ENCODE measurements at regions not wholly inside any gene's neighbourhood (a gene's known extent, or its start where the extent isn't known, plus 50 kb on each side); places are given as distances from the start of the nearest gene placed in this dataset.
A peak's percentile ranks its signal among the peaks of the same experiment; 100 is the strongest.
"Not testable (repeated sequence)": the region's sequence is repeated elsewhere in the genome, so short reads cannot be mapped to it uniquely, and the experiment has no call there.

DNA sequence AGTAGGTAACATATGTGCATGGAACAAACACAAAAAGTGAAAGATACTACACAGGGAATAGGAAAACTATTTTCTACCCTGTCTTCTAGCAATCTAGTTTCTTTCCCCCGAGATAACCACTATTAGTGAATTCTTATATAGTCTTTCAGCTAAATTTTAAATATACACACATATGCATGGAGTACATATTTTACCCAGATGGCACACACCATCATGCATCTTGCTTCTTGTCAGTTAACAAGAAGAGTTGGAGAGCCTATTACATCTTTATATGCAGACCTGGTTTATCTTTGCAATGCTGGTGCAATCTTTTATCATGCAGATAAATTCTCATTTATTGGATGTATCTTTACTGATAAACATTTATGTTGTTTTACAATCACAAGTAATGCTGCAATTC, 100.4 kb downstream of the OTOR start:
- ATAC-seq = no peak
- no peak for DNase-seq
- intact Hi-C loops (cut with DNase I, micrococcal nuclease) = no loop called here

DNA sequence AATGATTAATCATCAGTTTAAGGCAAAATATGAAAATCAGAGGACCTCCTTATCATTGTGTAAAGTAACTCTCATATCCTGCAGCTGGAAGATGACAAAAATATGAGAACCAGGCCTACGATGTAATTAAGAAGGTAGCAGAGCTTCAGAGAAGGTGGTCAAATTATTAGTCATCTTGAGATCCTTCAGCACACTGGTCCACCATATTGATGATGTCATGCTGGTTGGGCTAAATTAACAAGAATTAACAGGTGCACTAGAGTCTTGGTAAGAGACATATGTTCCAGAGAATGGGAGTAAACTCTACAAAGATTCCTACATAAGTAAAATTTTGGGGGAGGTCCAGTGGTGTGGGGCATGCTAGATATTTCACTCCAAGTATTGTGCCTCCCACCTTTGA, 112.8 kb downstream of the OTOR start:
- ATAC-seq (no peak), DNase-seq (no peak)
- intact Hi-C loops (cut with DNase I, micrococcal nuclease) = no loop called here

DNA sequence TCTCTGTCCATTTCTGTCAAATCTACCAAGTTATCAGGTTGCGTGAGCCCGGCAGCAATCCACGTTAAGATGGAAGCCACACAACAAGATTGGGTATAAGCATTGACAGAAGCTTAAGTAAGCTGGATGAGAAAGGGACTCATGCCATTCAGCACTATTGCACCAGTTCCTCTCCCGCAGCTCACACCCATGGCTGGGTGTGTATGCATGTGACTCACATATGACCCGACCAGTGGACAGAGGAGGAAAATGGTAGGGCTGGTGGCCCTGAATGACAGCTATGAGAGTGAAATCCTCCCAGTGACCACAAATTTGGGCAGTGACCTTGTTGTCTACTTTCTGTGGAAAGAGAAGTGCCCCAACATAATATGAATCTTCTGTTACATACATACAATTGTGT, 113.5 kb downstream of the OTOR start:
- ATAC-seq = no peak
- intact Hi-C loops (cut with DNase I, micrococcal nuclease) = no loop called here

DNA sequence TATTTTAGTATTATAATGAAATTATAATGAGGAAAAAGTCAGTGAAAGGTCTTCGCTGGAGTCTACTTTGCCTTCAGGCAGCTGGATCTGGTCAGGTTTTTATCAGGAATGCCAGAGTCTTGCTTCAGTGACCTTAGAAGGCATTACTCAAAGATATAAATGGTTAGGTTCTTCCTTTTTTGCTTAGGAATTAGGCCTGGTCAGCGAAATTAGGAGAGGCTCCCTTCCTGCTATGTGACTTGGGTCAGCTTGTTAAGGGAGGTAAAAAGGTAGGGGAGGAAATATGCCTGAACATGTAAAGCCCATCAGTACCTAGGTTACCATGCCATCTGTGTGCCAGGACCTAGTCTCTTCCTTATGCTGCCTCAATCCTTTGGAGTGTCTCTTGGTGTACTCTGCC, 115.1 kb downstream of the OTOR start:
- DNase-seq (no peak), ATAC-seq (no peak)
- intact Hi-C loops (cut with DNase I, micrococcal nuclease) = no loop called here

More for the DNA sequence above, 113.5 kb downstream of the OTOR start:
- no peak for DNase-seq

DNA sequence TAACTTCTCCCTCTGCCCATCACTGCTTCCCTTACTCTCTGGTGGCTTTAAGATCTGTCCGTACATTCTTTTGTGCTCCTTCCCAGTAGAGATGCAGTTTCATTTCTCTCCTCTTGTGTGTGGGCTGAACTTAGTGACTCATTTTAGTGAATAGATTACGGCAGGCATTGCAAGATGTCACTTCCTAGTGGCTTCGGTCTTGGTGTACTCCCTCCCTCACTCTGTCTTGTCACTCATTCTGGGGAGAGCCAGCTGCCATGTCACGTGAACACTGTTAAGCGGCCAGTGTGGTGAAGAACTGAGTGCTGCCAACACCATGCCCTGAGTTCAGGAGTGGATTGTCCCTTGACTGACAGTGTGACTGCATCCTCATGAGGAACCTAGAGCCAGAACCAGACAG, 115.9 kb downstream of the OTOR start:
- intact Hi-C loops (cut with DNase I, micrococcal nuclease) = no loop called here
- DNase-seq = no peak
- no peak for ATAC-seq

DNA sequence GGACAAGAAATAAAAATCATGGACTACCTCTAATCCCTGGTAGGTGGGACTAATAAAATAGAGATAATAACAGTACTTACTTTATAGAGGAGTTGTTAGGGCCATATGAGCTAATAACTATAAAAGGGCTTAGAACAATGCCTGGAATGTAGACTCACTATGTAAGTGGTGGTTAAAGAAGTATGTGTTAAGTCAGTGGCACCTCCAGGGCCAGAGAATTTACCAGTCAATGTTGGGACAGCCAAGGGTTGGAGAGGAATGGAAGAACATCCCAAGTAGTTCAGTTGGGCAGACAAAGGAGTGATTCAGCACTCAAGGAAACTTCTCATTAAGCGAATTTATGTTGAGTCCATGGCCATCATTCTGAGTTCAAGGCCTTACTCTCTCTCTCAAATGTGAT, 116.8 kb downstream of the OTOR start:
- DNase-seq = no peak
- intact Hi-C loops (cut with DNase I, micrococcal nuclease) = no loop called here
- no peak for ATAC-seq

DNA sequence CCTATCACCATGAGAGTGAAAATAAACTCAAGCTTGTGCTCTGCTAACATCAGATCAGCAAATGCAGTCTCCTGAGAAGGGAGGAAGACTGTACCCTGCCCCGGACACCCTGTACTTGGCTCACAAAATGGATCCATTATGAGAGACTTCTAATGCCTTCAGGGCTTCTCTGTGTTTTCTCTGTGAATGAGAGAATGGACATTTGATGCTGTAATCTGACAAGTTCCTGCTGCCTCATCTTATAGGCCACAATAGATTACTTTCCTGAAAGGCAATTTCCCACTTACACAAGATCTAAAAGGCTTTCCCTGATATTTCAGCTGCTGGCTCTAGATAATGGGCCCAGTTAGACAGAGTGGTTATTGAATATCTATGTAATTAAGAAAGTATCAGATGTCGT, 117.2 kb downstream of the OTOR start:
- ATAC-seq (no peak), DNase-seq (no peak)
- intact Hi-C loops (cut with DNase I, micrococcal nuclease) = no loop called here

DNA sequence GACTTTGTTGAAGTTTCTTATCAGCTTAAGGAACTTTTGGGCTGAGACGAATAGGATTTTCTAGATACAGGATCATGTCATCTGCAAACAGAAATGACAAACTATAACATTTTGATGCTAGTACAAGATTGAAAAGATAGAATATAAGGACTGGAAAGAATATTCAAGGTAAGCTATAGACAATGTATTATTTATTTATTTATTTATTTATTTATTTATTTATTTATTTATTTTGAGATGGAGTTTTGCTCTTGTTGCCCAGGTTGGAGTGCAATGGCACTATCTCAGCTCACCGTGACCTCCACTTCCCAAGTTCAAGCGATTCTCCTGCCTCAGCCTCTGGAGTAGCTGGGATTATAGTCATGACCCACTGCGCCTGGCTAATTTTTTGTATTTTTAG, 125.0 kb downstream of the OTOR start:
- intact Hi-C loops (cut with DNase I, micrococcal nuclease); DNase-seq; ATAC-seq: not testable (repeated sequence)

DNA sequence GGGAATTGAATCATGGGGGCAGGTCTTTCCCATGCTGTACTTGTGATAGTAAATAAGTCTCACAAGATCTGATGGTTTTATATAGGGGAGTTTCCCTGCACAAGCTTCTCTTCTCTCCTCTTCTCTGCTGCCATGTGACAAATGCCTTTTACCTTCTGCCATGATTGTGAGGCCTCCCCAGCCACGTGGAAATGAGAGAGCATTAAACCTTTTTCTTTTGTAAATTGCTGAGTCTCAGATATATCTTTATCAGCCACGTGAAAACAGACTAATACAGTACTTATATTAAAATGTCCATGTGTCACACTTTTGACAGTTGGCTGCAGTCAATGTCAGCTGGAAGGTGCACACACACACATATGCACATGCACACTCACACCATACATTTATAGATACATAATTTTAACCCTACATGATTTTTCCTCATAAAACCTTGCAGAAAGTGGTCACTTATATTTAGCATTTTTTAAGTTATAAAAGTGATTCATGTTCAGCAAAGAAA, 128.9 kb downstream of the OTOR start:
- intact Hi-C loops (cut with DNase I, micrococcal nuclease) = no loop called here
- ATAC-seq (no peak), DNase-seq (no peak)

DNA sequence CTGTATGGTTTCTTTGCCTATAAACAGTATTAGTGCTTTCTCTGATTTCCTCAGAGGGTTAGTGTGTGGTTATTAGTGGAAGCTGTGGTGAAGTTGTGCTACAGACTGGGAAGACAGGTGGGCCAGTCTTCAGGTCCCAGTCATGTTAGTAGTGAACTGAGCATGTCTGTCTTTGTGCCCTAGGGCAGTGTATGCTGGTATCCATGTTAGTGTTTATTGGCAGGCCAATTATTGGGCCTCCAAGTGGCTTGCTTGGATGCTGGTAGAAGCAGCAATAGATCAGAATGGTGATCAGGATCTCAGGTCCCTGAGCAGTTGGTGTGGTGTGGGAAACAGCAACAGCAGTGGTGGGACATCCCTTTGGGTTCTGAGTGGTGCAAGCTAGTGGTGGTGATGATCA, 137.6 kb downstream of the OTOR start:
- intact Hi-C loops (cut with DNase I, micrococcal nuclease) = no loop called here
- DNase-seq (no peak), ATAC-seq (no peak)

DNA sequence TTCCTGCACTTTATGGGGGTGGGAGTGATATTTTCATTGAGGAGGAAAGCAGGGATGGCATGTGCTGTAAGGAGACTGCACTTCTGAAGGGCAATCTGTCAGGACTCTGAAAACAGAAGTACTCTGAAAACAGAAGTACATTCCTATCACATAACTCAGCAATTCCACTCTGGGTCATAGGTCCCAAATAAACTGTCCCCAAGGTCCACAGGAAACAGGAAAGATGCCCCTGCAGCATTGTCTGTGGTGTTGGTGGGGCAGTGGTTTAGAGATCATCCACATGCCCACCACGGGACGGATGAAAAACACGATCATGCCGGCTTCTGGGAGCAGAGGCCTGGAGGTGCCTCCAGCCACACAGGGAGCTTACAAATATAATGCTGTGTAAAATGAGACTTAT, 150.3 kb downstream of the OTOR start:
- intact Hi-C loops (cut with DNase I, micrococcal nuclease) = no loop called here
- no peak for DNase-seq
- ATAC-seq = no peak

DNA sequence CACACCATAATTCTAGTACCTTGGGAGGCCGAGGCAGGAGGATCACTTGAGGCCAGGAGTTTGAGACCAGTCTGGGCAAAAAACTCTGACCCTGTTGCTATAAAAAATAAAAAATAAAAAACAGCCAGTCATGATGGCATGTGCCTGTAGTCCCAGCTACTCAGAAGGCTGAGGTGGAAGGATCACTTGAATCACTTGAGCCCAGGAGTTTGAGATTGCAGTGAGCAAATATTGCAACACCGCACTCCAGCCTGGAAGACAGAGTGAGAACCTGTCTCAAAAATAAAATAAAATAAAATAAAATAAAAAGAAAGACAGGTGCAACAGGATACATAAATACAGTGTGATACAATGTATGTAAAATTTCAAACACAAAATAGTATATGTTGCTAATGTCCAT, 154.5 kb downstream of the OTOR start:
- DNase-seq = no peak
- intact Hi-C loops (cut with DNase I, micrococcal nuclease) = no loop called here
- no peak for ATAC-seq

DNA sequence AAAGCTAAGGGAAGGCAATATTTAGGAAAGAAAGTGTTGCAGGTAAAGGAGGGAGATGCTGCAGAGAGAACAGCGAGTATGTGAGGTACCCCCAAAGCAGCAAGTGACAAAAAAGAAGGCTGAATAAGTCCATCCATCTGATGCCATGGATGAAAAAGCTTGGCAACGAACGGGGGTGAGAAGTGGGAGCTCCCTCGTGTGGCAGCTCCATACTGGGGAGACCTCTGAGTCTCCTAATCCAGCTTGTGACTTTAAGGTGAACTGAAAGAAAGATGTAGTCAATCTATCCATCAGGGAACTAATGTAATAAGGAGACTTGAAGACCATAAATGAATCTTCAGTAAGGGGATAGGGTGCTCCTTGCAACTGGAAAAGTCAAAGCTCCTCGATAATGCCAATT, 156.6 kb downstream of the OTOR start:
- intact Hi-C loops (cut with DNase I, micrococcal nuclease) = loop anchor here in 1 of 2 donors (5.0 kb wide), 1 partner anchor 153 kb away; no protein-coding TSS in a partner anchor
- ATAC-seq = no peak
- no peak for DNase-seq

DNA sequence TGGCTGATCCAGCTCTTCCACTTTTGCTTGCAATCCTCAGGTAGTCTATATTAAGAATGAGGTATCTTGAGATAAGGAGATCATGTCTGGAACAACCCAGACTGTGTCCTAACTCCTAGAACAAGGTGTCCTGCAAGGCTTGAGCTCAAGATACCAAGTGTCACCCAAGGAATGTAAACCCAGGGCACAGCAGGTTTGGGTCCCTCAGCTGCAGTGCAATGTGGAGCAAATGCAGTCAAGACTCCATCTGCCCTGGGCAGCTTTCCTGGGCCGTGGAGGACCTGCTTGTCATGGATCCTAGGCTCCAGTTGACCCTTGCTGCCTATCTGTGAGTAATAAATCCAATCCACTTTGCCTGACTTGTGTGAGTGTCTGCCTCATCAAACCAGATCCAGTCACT, 166.1 kb downstream of the OTOR start:
- DNase-seq (no peak), ATAC-seq (no peak)
- intact Hi-C loops (cut with DNase I, micrococcal nuclease) = no loop called here

DNA sequence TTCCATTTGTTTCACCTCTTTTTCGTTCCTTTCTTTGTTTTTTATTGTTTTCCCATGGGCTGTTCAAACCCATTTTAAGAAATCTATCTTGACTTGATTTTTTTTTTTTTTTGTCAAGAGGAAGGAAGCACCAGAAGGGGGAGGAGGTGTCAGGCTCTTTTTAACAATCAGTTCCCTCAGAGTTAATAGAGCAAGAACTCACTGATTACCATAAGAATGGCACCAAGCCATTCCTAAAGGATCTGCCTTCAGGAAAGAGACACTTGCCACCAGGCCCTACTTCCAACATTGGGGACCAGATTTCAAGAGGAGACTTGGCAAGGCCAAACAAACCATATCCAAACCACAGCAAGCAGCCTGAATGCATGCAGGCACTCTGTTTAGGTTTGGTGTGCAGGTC, 168.0 kb downstream of the OTOR start:
- DNase-seq (no peak), ATAC-seq (no peak)
- intact Hi-C loops (cut with DNase I, micrococcal nuclease) = no loop called here

DNA sequence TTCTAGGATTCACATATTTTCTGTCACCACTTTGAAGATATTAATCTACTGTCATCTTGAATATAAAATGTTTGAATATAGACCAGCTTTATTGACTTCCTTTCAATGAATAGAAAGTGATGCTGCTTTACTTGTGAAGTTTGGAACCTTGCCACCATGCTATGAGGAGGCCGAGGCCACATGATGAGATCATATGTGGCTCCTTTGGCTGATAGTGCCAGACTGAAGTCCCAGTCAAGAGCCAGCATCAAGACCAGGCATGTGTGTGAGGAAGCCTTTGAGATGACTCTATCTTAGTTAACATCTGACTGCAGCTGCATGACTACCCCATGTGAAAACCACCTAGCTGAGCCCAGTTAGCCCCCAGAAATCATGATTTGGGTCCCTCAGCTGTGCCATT, 169.5 kb downstream of the OTOR start:
- intact Hi-C loops (cut with DNase I, micrococcal nuclease) = no loop called here
- no peak for DNase-seq
- ATAC-seq = no peak

DNA sequence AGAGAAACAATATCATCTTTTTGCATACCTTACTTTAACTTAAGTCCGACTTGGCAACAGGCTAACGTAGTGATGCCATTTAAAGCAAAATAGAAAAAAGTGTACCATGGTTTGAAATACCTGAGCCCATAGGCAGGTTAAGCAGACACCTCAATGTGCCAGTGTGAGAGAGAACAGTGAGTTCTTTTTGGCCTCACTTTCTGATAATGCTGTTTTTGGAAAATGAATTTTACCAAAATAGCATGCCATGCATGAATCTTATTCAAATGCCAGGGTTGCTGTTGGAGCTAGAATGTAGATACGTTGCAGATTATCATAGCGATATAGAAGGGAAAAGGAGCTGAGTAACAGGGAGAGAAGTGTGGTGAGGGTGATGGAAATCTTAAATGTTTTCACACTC, 170.2 kb downstream of the OTOR start:
- no peak for ATAC-seq
- intact Hi-C loops (cut with DNase I, micrococcal nuclease) = no loop called here
- DNase-seq = no peak

DNA sequence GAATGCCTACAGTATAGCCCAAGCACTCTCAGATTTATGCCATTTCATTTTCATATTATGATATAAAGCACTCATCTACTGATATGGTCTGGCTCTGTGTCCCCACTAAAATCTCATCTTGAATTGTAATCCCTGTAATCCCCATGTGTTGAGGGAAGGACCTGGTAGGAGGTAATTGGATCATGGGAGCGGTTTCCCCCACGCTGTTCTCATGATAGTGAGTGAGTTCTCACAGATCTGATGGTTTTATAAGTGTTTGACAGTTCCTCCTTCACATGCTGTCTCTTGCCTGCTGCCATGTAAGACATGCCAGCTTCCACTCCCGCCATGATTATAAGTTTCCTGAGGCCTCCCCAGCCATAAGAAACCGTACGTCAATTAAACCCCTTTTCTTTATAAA, 171.7 kb downstream of the OTOR start:
- DNase-seq = no peak
- ATAC-seq = no peak
- intact Hi-C loops (cut with DNase I, micrococcal nuclease) = no loop called here

DNA sequence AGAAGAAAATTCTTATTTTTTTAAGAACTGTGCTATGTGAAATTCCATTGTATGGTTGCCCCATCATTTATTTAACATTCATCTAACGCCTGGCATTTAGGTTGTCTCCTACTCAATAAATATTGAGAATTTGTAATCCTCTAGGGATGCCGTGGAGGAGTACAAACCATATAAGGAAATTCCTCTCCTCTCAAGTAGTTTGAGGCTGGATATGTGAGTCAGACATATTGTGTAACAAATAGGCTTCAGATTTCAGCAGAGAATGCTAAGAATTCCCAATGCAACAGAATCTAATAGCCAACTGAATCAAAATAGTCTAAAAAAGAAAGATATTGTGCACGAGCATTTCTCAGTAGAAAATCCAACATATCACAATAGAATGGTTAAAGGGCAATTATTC, 174.7 kb downstream of the OTOR start:
- DNase-seq (no peak), ATAC-seq (no peak)
- intact Hi-C loops (cut with DNase I, micrococcal nuclease) = no loop called here

DNA sequence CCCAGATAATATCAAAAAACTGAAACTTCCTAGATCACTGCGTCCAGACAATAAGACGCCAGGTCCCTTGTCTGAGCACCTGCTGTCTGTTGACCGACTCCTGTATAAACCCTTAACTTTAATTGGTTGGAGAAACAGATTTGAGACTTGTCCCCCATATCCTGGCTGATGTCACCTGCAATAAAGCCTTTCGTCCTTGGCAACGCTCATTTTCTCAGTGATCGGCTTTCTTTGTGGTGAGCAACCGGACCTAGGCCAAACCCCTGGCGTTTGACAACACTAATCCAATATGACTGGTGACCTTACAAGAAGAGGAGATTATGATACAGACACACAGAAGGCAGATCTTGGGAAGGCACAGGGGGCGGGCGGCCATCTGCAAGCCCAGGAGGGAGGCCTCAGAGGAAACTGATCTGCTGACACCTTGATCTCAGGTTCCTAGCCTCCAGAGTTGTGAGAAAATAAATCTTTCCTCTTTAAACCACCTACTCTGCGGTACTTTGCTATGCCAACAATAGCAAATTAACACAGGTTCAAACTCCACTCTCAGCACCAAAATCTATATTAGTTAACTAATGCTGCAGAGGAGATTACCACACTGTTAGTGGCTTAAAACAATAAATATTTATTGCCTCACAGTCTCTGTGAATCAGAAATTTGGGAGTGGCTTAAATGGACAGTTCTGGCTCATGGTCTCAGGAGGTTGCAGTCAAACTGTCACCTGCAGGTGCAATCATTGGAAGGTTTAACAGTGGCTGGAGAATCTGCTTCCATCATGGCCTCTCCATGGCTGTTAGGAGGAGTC, 178.7 kb downstream of the OTOR start:
- ATAC-seq = peak; percentile 82
- no peak for DNase-seq
- intact Hi-C loops (cut with DNase I, micrococcal nuclease) = no loop called here

DNA sequence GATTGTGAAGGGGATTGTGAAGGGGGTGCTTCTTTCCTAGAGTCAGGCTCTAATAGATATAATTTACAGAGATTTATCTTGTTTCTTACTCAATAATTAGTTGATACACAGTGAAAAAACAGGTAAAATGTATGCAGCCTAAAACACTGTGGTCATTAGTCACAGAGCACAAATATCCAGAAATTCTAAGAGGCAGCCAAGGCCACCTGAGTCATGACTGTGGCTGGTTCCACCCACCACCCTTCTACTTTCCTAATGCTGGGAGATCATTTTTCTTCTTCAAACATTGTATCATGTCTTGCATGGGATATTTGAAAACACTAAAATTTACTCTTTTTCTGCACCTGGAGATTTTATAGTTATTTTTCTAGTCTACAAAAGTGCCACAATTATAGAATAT, 181.6 kb downstream of the OTOR start:
- no peak for DNase-seq
- intact Hi-C loops (cut with DNase I, micrococcal nuclease) = no loop called here
- no peak for ATAC-seq
